ENCODE measurements at regions not wholly inside any gene's neighbourhood (a gene's known extent, or its start where the extent isn't known, plus 50 kb on each side); places are given as distances from the start of the nearest gene placed in this dataset.

DNA sequence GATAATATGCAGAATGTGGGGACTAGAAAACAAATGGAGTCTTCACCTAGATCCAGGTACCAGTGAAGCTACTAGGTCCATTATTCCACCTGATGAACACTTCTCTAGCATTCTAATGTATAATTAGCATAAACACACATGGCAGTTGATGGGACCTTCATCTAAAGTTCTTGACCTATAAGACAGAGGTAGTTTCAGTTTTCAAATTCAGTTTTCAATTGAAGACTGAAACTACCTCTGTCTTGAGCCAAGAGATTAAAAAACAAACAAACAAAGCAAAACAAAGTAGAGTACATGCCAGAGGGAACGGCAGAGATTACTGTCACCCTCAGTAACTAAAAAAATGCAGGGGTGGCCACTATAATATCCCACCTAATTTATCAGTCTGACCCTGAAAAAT, 199.9 kb upstream of the NEIL3 start:
- DNase-seq: no peak
- Mint-ChIP-seq H3K27ac (ENCODE audit: unreplicated experiment) (no peak overlapping the region), H3K4me3 (ENCODE audit: unreplicated experiment) (no peak overlapping the region), H3K27me3 (ENCODE audit: unreplicated experiment) (peaks cover 1% of the 10 kb centered on the region), H3K4me1 (ENCODE audit: low read depth, unreplicated experiment) (no peaks in the 10 kb centered on the region), H3K36me3 (ENCODE audit: unreplicated experiment) (no peaks in the 10 kb centered on the region), H3K9me3 (ENCODE audit: unreplicated experiment) (no peaks in the 10 kb centered on the region)
- no peak for TF ChIP-seq CTCF (IDR thresholded peaks at IDR 0.05; ENCODE audit: partially characterized antibody, unreplicated experiment)

DNA sequence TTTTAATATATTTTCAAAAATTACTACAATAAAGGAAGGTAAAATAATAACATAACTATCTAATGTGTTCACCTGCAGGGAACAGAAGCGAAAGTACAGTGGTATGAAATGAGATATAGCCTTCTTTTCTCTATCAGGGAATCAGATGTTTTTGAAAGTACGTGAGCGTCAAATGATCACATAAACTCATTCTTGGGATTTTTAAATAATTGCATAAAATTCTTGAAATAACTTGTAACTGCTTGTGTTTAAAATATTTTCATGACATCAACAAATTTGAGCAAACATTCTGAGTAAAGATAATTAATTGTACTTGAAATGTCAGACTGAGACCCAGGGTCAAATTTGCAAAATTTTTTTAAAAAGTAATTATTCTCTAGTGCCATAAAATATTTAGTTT, 193.5 kb upstream of the NEIL3 start:
- Mint-ChIP-seq H3K9me3 (ENCODE audit: unreplicated experiment) (no peaks in the 10 kb centered on the region), H3K27ac (ENCODE audit: unreplicated experiment) (no peak overlapping the region), H3K4me1 (ENCODE audit: low read depth, unreplicated experiment) (no peaks in the 10 kb centered on the region), H3K36me3 (ENCODE audit: unreplicated experiment) (peaks cover 5% of the 10 kb centered on the region), H3K4me3 (ENCODE audit: unreplicated experiment) (no peak overlapping the region), H3K27me3 (ENCODE audit: unreplicated experiment) (peaks cover 1% of the 10 kb centered on the region)
- no peak for DNase-seq
- no peak for TF ChIP-seq CTCF (IDR thresholded peaks at IDR 0.05; ENCODE audit: partially characterized antibody, unreplicated experiment)

DNA sequence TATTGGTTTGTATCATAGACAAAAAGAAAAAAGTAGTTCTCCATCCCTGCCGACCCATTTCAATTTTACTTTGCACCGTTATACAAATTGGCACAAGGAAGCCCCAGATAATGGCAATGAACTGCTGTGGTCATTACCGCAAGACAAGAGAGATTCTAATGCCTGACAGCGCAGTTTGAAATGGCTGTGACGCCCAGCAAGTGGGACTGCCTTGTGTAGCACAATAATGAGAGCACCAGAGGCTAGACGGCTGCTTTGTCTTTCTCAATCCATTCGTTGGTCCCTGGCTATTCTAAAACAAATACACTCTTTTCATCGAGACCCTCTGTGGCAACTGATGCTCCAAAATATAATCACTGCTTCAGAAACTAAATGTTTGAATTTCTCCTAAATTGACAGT, 192.4 kb upstream of the NEIL3 start:
- Mint-ChIP-seq H3K27ac (ENCODE audit: unreplicated experiment) (no peak overlapping the region), H3K4me1 (ENCODE audit: low read depth, unreplicated experiment) (no peaks in the 10 kb centered on the region), H3K27me3 (ENCODE audit: unreplicated experiment) (peaks cover 1% of the 10 kb centered on the region), H3K36me3 (ENCODE audit: unreplicated experiment) (peaks cover 5% of the 10 kb centered on the region), H3K9me3 (ENCODE audit: unreplicated experiment) (no peaks in the 10 kb centered on the region), H3K4me3 (ENCODE audit: unreplicated experiment) (no peak overlapping the region)
- DNase-seq: no peak
- no peak for TF ChIP-seq CTCF (IDR thresholded peaks at IDR 0.05; ENCODE audit: partially characterized antibody, unreplicated experiment)

DNA sequence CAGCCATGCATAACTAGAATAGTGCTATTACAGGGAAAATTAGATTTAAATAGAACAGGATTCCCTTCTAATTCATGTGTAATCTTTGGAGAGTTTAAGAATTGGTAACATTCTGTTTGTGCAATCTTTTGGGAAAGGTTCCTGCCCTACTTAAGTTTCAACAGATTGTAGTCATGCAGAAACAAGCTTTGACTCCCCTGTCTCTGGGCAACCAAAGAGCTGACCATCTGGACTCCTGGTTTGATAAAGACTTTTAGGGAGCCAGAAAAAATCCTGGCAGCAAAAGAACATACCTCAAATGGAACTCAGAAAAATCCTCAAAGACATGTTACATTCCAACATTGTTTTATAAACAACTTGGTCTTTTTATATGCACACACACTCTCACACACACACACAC, 191.1 kb upstream of the NEIL3 start:
- no peak for DNase-seq
- TF ChIP-seq CTCF (IDR thresholded peaks at IDR 0.05; ENCODE audit: partially characterized antibody, unreplicated experiment): no peak
- H3K27ac Mint-ChIP-seq (ENCODE audit: unreplicated experiment): no peak overlapping the region
- no peaks in the 10 kb centered on the region for H3K9me3 Mint-ChIP-seq (ENCODE audit: unreplicated experiment)
- no peaks in the 10 kb centered on the region for H3K27me3 Mint-ChIP-seq (ENCODE audit: unreplicated experiment)
- H3K36me3 Mint-ChIP-seq (ENCODE audit: unreplicated experiment): peaks cover 5% of the 10 kb centered on the region
- no peak overlapping the region for H3K4me3 Mint-ChIP-seq (ENCODE audit: unreplicated experiment)
- no peaks in the 10 kb centered on the region for H3K4me1 Mint-ChIP-seq (ENCODE audit: low read depth, unreplicated experiment)

- no peaks in the 10 kb centered on the region for H3K9me3 Mint-ChIP-seq (ENCODE audit: unreplicated experiment)
- no peak overlapping the region for H3K4me3 Mint-ChIP-seq (ENCODE audit: unreplicated experiment)
- H3K27ac Mint-ChIP-seq (ENCODE audit: unreplicated experiment): no peak overlapping the region
- no peak for DNase-seq
- H3K36me3 Mint-ChIP-seq (ENCODE audit: unreplicated experiment): peaks cover 5% of the 10 kb centered on the region
- no peaks in the 10 kb centered on the region for H3K27me3 Mint-ChIP-seq (ENCODE audit: unreplicated experiment)
- TF ChIP-seq CTCF (IDR thresholded peaks at IDR 0.05; ENCODE audit: partially characterized antibody, unreplicated experiment): no peak
- H3K4me1 Mint-ChIP-seq (ENCODE audit: low read depth, unreplicated experiment): no peaks in the 10 kb centered on the region
Measured at GRCh38 chr4:177119021-177119471, 190.6 kb upstream of the NEIL3 start.
